LoVo (cell line): ENCODE measurements at regions not wholly inside any gene's neighbourhood (a gene's known extent, or its start where the extent isn't known, plus 50 kb on each side); places are given as distances from the start of the nearest gene placed in this dataset.
A peak's percentile ranks its signal among the peaks of the same experiment; 100 is the strongest.
"Not testable (repeated sequence)": the region's sequence is repeated elsewhere in the genome, so short reads cannot be mapped to it uniquely, and the experiment has no call there.

Experiments
- DNase-seq: peaks from one replicate; pipeline ENCODE4 v3.0.0-alpha.2; 2016; ENCODE audit warnings: low spot score

DNA sequence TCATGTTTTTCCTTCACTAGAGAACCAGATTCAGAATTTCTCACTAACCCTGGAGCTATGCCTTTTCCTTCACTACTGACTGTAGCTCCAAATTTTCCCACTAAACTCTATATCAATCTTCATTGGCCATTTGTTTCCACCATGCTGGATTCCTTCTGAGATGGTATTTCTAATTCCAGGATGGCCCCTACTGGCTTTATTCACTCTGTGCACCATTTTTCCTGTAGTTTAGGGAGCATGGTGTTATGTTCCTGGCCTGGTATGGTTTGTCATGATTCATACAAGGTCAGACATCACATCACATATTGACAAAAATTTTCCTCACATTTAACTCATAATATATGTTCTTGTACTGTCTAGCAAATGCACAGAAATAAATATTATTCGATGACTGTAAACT is 229.2 kb upstream of the TFPI start:
- DNase-seq = no peak

DNA sequence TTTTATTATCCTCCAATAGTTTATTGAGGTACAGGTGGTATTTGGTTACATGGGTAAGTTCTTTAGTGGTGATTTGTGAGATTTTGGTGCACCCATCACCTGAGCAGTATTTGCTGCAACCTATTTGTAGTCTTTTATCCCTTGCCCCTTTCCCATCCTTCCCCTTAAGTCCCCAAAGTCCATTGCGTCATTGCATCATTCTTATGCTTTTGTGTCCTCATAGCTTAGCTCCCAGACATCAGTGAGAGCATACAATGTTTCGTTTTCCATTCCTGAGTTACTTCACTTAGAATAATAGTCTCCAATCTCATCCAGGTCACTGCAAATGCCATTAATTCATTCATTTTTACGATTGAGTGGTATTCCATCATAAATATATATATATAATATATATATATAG is 229.9 kb upstream of the TFPI start:
- not testable (repeated sequence) for DNase-seq

DNA sequence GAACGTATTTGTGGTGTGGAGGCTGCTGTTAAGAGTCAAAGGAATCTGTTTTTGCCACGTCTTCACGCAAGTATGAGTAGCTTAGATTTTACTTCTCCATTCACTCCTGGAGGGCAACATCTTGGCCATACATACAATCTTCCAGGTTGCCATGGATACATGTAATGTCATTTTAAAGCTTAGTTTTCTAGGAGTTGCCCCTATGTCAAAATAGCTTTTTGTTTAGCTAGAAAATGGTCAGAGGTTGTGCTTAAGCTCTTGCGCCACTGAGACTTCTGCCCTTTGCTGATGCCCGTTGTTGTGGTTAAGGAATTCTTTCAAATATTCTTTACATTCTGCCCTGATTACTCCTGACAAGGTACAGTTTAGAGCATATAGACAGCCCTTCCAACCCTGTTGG is 245.4 kb upstream of the TFPI start:
- no peak for DNase-seq

DNA sequence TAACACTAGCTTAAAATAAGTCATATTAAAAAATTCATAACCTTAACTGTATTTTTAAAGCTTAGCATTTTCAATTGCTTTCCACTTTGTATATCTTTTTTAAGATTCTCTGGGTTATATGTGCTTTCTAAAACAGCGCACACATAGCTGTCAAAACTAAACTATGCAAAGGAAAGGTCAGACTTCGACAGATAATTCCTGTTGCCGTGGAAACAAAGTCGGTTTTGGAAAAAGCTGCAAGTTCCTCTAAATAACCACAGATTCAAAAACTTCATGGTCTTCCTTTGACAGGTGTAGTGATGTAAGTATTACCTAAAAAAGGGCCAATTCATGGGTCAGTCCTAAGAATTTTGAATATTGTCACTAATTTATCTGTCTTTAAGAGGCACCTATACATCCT is 249.6 kb upstream of the TFPI start:
- DNase-seq = no peak

DNA sequence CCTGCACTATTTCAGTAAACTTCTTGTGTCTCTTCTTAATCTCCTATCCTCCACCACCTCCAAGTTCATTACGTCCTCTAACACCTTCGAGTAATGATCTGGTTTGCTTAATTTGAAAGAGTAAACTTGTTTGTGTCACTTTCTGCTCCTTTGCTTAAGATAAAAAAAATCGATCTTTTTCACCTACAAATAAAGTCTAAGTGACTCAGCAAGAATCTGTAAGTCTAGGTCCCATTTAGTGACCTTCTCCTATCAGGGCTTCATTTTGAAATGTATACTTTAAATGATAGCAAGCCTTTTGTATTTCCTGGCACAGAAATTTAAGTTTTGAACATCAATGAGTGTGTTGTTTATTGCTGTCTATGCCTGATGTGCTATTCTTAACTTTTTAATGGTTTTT is 260.9 kb upstream of the TFPI start:
- no peak for DNase-seq

GRCh38 chr2:187819624-187820023 is 265.4 kb upstream of the TFPI start:
- DNase-seq = no peak

DNA sequence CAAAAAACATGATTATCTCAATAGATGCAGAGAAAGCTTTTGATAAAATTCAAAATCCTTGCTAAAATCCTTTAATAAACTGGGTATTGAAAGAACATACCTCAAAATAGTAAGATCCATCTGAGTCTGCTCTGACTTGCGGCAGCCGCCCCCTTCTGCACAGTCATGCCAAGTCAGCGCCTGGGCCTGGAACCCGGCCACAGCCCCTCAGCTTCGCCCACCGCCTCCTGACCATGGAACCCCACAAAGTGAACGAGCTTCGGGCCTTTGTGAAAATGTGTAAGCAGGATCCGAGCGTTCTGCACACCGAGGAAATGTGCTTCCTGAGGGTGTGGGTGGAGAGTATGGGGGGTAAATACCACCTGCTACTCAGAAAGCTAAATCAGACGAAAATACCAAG is 270.9 kb upstream of the TFPI start:
- no peak for DNase-seq

- DNase-seq = peak; percentile 8
Observed at GRCh38 chr2:187826023-187826422, 271.8 kb upstream of the TFPI start.

- no peak for DNase-seq
Observed at GRCh38 chr2:187834787-187835186, 280.6 kb upstream of the TFPI start.

DNA sequence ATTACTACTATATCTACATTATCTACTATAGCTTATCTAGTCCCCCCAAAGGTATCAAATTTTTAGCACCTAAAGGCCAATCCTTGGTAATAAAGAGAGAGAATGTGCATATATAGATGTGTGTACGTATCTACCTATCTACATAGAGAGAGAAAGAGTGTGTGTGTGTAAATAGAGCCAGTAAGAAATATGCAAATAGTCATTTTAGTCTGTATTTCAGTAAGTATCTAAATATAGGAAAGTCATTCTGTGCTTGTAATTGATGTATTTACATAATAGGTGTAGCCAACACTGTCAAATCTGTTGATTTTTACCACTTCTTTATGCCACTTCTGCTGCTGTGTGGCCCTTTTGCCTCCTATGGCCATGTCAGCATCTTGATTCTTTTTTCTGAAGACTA is 284.5 kb upstream of the TFPI start:
- no peak for DNase-seq

DNA sequence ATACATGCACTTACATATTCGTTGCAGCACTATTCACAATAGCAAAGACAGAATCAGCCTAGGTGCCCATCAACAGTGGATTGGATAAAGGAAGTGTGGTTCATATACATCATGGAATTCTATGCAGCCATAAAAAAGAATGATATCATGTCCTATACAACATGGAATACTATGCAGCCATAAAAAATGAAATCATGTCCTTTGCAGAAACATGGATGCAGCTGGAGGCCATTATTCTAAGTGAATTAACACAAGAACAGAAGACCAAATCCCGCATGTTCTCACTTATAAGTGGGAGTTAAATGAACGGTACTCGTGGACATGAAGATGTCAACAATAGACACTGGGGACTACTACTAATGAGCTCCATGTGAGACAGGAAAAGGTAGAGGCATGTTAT is 288.1 kb upstream of the TFPI start:
- no peak for DNase-seq

GRCh38 chr2:187842978-187843847 is 289.0 kb upstream of the TFPI start:
- peak; percentile 61 for DNase-seq

DNA sequence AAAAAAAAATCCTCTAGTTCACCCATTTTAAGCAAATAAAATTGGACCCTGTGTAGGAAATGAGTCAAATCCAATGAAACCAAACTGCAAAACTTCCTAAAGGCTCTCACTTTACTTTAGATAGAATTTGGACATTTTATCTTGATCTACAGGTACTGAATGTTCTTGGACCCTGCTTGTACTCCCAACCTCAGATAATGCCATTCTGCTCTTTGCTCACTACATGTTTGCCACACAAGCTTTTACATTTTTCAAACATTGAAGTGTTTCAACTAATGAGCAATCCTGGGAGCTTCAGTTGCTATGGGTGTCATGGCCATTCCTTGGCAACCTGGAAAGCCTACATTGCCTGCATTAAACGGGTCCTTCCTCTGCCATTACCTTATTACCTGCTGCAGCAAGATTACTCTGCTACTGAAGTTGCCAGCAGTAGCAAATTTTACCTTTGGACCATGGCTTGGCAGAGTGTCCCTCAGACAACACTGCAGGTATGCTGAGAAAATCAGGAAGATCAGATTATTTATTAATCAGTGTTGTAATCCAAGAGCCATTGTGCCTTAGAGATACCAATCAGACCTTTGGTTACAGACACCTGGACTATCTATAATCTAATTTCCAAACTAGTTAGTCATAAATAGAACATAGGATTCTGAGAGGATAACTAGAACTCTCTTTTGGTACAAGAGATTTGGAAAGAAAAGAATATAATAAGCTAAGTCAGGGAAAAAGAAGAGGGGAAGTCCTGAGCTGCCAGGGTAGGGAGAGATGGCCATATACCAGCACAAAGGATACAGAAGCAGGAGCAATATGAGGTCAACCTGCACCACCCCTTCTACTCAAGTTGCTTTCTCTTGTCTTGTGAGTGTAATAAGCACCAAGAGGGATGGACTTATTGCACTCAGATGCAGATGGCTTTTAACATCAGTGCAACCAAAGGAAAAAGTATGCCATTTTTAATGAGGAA is 293.3 kb upstream of the TFPI start:
- DNase-seq = no peak

DNA sequence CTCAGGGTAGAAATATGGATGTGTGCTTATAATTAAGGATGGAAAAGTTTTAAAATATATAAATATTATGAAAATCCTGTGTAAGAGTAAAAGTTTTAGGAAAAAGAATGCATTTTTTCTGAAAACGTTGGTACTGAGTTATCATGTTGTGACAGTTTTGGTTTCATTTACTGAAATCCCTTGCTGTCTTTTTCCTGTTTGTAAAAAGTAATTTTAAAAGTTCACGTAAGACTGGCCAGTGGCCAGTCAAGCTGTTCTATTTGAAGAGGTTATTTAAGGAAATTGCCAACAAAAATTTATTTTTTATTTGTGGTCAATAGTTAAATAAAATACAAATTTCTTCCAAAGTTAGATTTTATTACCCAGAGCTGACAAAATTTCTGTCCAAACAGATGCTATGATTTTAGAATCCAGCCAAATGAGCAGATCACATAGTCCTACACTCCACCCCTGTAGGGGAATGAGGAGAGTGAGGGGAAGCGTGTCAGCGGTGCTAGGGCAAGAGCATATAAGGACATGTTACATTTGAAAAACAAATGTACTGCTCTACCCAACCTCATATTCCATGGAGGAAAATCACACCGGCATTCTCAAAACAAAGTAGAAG is 297.8 kb upstream of the TFPI start:
- DNase-seq = no peak

DNA sequence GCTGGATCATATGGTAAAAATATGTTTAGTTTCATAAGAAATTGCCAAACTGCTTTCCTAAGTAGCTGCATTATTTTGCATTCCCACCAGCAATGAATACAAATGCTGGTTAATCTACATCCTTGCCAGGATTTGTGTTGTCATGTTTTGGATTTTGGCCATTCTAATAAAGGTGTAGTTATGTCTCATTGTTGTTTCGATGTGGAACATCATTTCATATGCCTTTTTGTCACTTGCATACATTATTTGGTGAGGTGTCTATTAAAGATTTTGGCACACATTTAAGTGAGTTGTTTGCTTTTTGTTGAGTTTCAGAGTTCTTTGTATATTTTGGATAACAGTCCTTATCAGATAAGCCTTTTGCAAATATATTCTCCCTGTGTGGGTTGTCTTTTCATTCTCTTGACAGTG is 299.2 kb upstream of the TFPI start:
- no peak for DNase-seq

DNA sequence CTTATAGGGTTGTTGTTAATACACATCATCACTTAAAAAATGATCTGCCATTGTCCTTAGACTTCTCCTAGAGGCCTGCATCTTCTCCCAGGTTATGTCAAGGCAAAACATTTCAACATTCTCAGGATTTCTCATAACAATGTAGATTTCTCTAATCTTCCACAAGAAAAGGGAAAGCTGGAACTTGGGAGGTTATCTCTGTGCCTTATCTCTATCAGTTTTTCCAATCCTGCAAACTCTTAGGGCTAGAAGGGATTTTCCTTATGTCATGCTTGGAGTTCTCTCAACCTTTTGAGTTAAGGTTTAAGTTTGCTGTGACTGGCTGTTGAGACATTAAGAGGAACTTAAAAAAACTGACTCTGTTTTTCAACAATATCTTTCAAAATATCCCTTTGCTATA is 300.6 kb upstream of the TFPI start:
- DNase-seq = no peak

- DNase-seq = no peak
Observed at GRCh38 chr2:187855689-187856088, 301.5 kb upstream of the TFPI start.

DNA sequence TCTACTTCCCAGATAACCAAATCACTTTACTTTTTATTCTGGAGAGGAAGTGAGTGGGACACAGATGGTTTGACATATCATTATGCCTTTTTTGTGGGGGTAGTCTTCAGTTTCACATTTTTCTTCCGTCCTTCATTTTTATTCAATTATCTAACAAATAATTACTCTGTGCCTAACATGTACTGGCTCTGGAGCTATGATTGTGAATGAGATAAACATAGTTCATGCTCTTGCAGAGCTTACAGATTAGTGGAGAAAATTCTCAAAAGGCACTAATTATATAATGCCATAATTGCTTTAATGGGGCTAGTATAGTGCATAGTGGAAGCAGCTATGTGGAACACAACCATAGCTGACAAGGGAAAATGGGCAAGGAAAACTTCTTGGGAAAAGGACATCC is 303.6 kb upstream of the TFPI start:
- DNase-seq = no peak

GRCh38 chr2:187862715-187863114 is 308.5 kb upstream of the TFPI start:
- DNase-seq = no peak

- no peak for DNase-seq
Observed at GRCh38 chr2:187865025-187865424, 310.8 kb upstream of the TFPI start.

- no peak for DNase-seq
Observed at GRCh38 chr2:187867165-187867564, 312.9 kb upstream of the TFPI start.

GRCh38 chr2:187869195-187869594 is 315.0 kb upstream of the TFPI start:
- DNase-seq = no peak

GRCh38 chr2:187871506-187871905 is 317.3 kb upstream of the TFPI start:
- no peak for DNase-seq
